Epithelial cell of esophagus (primary cell): ENCODE measurements at regions not wholly inside any gene's neighbourhood (a gene's known extent, or its start where the extent isn't known, plus 50 kb on each side); places are given as distances from the start of the nearest gene placed in this dataset.

ENCODE experiments used
- DNase-seq: peaks from one replicate; pipeline ENCODE4 v3.0.0; 2010; ENCODE audit warnings: low read depth
- H3K4me3 ChIP-seq: 2 replicates; pipeline ENCODE4 v1.5.1; 2011; ENCODE audit warnings: mild to moderate bottlenecking, low read length, control low read depth
- TF ChIP-seq, protein P1 (sequence below): IDR thresholded peaks from 2 replicates; pipeline ENCODE4 v1.5.1; 2011; ENCODE audit warnings: low read depth, mild to moderate bottlenecking, low read length, control low read depth, inconsistent platforms; ENCODE audit not compliant: insufficient read depth; ENCODE audit errors: missing control alignments

GRCh38 chr1:102782144-102782543 is 326.2 kb downstream of the COL11A1 start:
- no peak overlapping the region for H3K4me3 ChIP-seq
- DNase-seq: no peak
- TF ChIP-seq, protein P1, sequence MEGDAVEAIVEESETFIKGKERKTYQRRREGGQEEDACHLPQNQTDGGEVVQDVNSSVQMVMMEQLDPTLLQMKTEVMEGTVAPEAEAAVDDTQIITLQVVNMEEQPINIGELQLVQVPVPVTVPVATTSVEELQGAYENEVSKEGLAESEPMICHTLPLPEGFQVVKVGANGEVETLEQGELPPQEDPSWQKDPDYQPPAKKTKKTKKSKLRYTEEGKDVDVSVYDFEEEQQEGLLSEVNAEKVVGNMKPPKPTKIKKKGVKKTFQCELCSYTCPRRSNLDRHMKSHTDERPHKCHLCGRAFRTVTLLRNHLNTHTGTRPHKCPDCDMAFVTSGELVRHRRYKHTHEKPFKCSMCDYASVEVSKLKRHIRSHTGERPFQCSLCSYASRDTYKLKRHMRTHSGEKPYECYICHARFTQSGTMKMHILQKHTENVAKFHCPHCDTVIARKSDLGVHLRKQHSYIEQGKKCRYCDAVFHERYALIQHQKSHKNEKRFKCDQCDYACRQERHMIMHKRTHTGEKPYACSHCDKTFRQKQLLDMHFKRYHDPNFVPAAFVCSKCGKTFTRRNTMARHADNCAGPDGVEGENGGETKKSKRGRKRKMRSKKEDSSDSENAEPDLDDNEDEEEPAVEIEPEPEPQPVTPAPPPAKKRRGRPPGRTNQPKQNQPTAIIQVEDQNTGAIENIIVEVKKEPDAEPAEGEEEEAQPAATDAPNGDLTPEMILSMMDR: no peak

GRCh38 chr1:102776071-102776470 is 332.3 kb downstream of the COL11A1 start:
- TF ChIP-seq, protein P1: no peak
- no peak for DNase-seq
- no peak overlapping the region for H3K4me3 ChIP-seq

GRCh38 chr1:102772831-102773230 is 335.5 kb downstream of the COL11A1 start:
- TF ChIP-seq, protein P1: no peak
- no peak for DNase-seq
- no peak overlapping the region for H3K4me3 ChIP-seq

DNA sequence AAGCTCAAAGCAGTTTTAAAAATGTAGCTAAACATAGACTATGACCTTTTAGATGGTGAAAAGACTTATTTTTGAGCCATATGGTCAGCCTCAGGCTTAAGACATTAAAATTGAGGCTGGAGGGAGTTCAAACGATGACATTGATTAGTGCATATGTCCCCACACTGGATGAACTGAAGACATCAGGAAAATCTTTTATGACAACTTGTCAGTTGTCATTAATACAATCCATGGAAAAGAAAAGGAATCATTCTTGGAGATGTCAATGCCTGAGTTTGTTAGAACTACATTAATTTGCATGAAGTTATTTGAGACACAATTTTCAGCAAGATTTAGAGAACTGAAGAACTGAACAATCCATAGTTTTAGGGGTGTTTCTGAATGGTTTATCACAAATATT is 349.9 kb downstream of the COL11A1 start:
- H3K4me3 ChIP-seq: no peak overlapping the region
- TF ChIP-seq, protein P1: no peak

DNA sequence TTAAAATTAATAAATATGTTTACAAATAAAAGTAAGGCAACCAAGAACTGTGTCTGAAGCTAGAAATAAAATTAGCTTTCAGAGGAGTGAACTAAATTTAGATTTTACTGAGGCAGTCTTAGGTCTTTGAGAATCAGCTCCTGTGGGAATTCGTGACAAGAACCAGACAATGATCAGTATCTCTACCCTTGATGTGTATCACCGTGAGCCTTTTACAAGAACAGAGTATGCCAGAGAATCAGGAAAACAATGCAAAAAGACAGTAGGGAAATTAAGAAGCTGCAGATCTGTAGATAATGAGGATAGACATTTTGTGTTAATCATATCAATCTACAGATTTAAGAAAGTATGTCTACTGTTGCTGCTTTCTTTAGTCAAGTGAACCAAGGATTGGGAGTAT is 351.0 kb downstream of the COL11A1 start:
- DNase-seq: no peak
- TF ChIP-seq, protein P1: no peak
- H3K4me3 ChIP-seq: no peak overlapping the region

More for the DNA sequence above, 349.9 kb downstream of the COL11A1 start:
- no peak for DNase-seq

DNA sequence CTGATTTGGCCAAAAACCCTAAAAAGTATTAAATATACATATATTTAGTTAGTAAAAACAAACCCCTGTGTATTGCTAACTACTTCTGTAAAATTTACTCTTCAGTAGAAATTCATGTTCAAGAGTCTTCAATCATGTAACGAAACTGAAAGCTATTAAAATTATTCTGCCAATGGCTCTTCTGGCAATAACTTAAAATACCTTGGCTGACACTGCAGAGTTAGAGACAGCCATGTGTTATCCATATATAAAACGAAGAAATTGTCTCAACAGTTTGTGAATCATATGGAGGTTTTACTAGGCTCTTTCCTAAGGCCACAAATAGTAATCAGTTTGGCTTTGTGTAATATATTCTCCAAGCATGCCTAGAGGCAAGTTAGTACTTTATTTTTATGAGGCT is 357.2 kb downstream of the COL11A1 start:
- TF ChIP-seq, protein P1: no peak
- no peak overlapping the region for H3K4me3 ChIP-seq
- DNase-seq: no peak

DNA sequence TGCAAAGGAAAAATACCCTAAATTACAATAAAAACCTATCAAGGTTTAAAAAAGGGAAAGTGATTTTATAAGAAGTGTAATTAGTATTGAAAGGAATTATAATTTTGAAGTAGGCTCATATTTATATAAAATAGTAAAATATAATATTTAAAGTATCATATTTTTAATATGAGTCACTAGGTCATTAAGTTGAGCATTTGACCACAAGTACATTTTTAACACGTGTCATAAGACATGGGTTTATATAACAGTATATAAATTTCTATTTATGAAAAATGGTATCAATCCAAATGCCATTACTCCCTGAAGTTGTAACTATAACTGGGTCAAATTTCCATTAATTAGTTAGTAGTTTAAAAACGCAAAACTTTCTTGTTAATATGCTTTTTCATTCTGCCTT is 365.9 kb downstream of the COL11A1 start:
- TF ChIP-seq, protein P1: no peak
- no peak for DNase-seq
- H3K4me3 ChIP-seq: no peak overlapping the region
